Esophagus muscularis mucosa (tissue), 3 donors: ENCODE measurements at regions not wholly inside any gene's neighbourhood (a gene's known extent, or its start where the extent isn't known, plus 50 kb on each side); places are given as distances from the start of the nearest gene placed in this dataset.

ENCODE experiments used
- CTCF ChIP-seq, 3 experiments: fragments of 200-600 bp in 2 of 3; fragments of 450-650 bp in 1 of 3; sonication (generic) in 2 of 3; IDR thresholded peaks; one replicate each; pipeline ENCODE4 v1.5.1; 2017 to 2019; ENCODE audit warnings: antibody characterized with exemption in 3 of 3, mild to moderate bottlenecking in 2 of 3, moderate library complexity in 1 of 3
- POLR2A ChIP-seq: fragments of 450-650 bp; IDR thresholded peaks from one replicate; pipeline ENCODE4 v1.6.1; 2017; ENCODE audit warnings: antibody characterized with exemption, moderate library complexity, mild to moderate bottlenecking, low read depth
- POLR2AphosphoS5 ChIP-seq, 2 donors: sonication (generic); formaldehyde crosslinking; IDR thresholded peaks; one replicate each; pipeline ENCODE4 v1.6.1; 2017; ENCODE audit warnings: antibody characterized with exemption in 2 of 2

GRCh38 chr2:33706410-33706809, 107.3 kb upstream of the FAM98A start:
- TF ChIP-seq POLR2AphosphoS5 (IDR thresholded peaks at IDR 0.05) (no peak), CTCF (IDR thresholded peaks at IDR 0.05) (no peak), POLR2A (no peak)
